ENCODE measurements at regions not wholly inside any gene's neighbourhood (a gene's known extent, or its start where the extent isn't known, plus 50 kb on each side); places are given as distances from the start of the nearest gene placed in this dataset.

DNA sequence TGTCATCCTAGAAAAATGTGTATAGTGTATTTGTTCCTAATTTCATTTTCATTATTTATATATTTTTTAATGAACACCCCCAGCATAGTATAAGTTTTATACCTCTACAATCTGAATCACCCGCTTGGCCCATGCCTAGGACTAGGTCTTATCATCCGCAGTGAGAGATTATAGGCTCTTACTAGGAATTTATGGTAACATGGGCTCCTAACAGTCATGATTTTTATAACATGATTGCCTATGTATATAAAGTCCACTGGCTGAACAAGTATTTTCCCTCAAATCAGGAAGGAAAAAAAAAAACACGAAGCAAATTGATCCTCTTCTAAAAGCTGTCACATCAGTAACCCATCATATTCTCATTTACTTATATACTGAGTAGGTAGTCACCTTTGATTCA, 666.1 kb upstream of the NRXN1 start:
- H2BK5ac ChIP-seq (ENCODE audit: low read depth, low read length, poor library complexity): no peak overlapping the region
- no peak overlapping the region for H3K18ac ChIP-seq (ENCODE audit: low read length)
- H3K9me3 ChIP-seq (ENCODE audit: insufficient read depth, low read depth, low read length): no peaks in the 10 kb centered on the region
- H4K91ac ChIP-seq (ENCODE audit: low read depth, low read length): no peak overlapping the region
- no peak overlapping the region for H3K9ac ChIP-seq (ENCODE audit: low read length)
- H3K36me3 ChIP-seq (ENCODE audit: control insufficient read depth in 1 of 2, insufficient read depth in 2 of 2, low read length in 2 of 2): no peaks in the 10 kb centered on the region
- no peak overlapping the region for H3K27ac ChIP-seq (ENCODE audit: low read depth, low read length)
- no CpG with 5 or more reads among the region's 3 CpGs for WGBS (ENCODE audit: extremely low coverage, insufficient coverage, insufficient read length)
- H3K4me2 ChIP-seq (ENCODE audit: low read length): no peak overlapping the region
- H3K4me1 ChIP-seq (ENCODE audit: control insufficient read depth in 1 of 2, insufficient read depth in 2 of 2, low read length in 2 of 2): no peaks in the 10 kb centered on the region
- H3K23ac ChIP-seq (ENCODE audit: low read length): no peak overlapping the region
- no peak overlapping the region for H2AK5ac ChIP-seq (ENCODE audit: low read length)
- no peak overlapping the region for H2BK120ac ChIP-seq (ENCODE audit: insufficient read depth, low read length, poor library complexity)
- H2AFZ ChIP-seq (ENCODE audit: insufficient read depth, low read length, poor library complexity): no peak overlapping the region
- H3K27me3 ChIP-seq (ENCODE audit: insufficient read depth, low read length): no peaks in the 10 kb centered on the region
- no peaks in the 10 kb centered on the region for H3K79me1 ChIP-seq (ENCODE audit: low read length)
- H3K79me2 ChIP-seq (ENCODE audit: control insufficient read depth, insufficient read depth, low read length, poor library complexity): no peaks in the 10 kb centered on the region
- H2BK12ac ChIP-seq (ENCODE audit: low read length): no peak overlapping the region
- no peak overlapping the region for H4K8ac ChIP-seq (ENCODE audit: low read depth, low read length)
- no peak for DNase-seq
- H4K12ac ChIP-seq (ENCODE audit: low read depth, low read length): no peak overlapping the region
- H3K4me3 ChIP-seq (ENCODE audit: low read depth, low read length): no peak overlapping the region
- H3K4ac ChIP-seq (ENCODE audit: low read depth, low read length): no peak overlapping the region
- H3K14ac ChIP-seq (ENCODE audit: low read length): no peak overlapping the region

DNA sequence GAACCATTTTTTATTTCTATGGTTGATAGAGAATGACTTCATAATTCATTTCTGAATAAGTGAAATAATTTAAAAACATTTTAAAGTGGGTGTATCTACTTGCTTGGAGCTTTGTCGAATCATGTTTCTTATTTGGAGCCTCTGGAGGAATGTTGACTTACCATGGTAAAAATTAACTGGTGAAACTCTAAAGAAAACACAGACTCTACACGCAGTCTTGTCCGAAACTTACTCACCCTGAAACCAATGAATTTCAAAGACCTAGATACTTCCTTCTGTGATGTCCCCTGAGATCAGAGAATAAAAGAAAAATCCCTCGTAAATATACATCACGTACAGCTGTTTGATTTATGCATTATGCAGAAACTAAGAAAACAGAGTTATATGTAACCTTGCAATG, 665.2 kb upstream of the NRXN1 start:
- Histone ChIP-seq H3K23ac (ENCODE audit: low read length) (no peak overlapping the region), H3K9ac (ENCODE audit: low read length) (no peak overlapping the region), H3K4ac (ENCODE audit: low read depth, low read length) (no peak overlapping the region), H3K18ac (ENCODE audit: low read length) (no peak overlapping the region), H3K79me1 (ENCODE audit: low read length) (no peaks in the 10 kb centered on the region), H3K9me3 (ENCODE audit: insufficient read depth, low read depth, low read length) (no peaks in the 10 kb centered on the region), H3K4me2 (ENCODE audit: low read length) (no peak overlapping the region), H2BK12ac (ENCODE audit: low read length) (no peak overlapping the region), H3K27me3 (ENCODE audit: insufficient read depth, low read length) (no peaks in the 10 kb centered on the region), H2BK5ac (ENCODE audit: low read depth, low read length, poor library complexity) (no peak overlapping the region), H3K79me2 (ENCODE audit: control insufficient read depth, insufficient read depth, low read length, poor library complexity) (no peaks in the 10 kb centered on the region), H2AK5ac (ENCODE audit: low read length) (no peak overlapping the region), H4K91ac (ENCODE audit: low read depth, low read length) (no peak overlapping the region), H3K4me1 (ENCODE audit: control insufficient read depth in 1 of 2, insufficient read depth in 2 of 2, low read length in 2 of 2) (no peaks in the 10 kb centered on the region), H4K8ac (ENCODE audit: low read depth, low read length) (no peak overlapping the region), H4K12ac (ENCODE audit: low read depth, low read length) (no peak overlapping the region), H3K14ac (ENCODE audit: low read length) (no peak overlapping the region), H3K36me3 (ENCODE audit: control insufficient read depth in 1 of 2, insufficient read depth in 2 of 2, low read length in 2 of 2) (no peaks in the 10 kb centered on the region), H2AFZ (ENCODE audit: insufficient read depth, low read length, poor library complexity) (no peak overlapping the region), H2BK120ac (ENCODE audit: insufficient read depth, low read length, poor library complexity) (no peak overlapping the region), H3K4me3 (ENCODE audit: low read depth, low read length) (no peak overlapping the region), H3K27ac (ENCODE audit: low read depth, low read length) (no peak overlapping the region)
- no CpG with 5 or more reads among the region's 5 CpGs for WGBS (ENCODE audit: extremely low coverage, insufficient coverage, insufficient read length)
- no peak for DNase-seq

DNA sequence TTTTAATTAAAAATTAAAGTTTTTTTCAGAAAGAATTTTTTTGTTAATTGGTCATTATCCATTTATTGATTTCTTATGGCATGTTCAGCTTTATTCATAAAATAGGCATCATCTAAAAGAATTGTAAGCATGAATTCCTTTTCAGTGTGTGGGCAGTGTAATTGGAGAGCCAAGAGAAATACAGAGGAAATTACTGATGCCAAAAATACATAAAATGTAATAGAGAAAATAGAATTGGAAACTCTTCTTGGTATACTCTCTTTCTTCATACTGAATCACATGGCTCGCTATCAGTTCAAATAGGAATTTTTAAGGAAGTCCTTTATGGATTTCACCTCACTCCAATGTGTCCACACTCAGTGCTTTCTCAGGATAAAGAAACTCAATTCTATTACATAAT, 663.6 kb upstream of the NRXN1 start:
- H2AK5ac ChIP-seq (ENCODE audit: low read length): no peak overlapping the region
- no peak overlapping the region for H4K8ac ChIP-seq (ENCODE audit: low read depth, low read length)
- H3K79me1 ChIP-seq (ENCODE audit: low read length): no peaks in the 10 kb centered on the region
- no peak overlapping the region for H3K4ac ChIP-seq (ENCODE audit: low read depth, low read length)
- no peak overlapping the region for H2BK12ac ChIP-seq (ENCODE audit: low read length)
- no peak for DNase-seq
- no peak overlapping the region for H2BK120ac ChIP-seq (ENCODE audit: insufficient read depth, low read length, poor library complexity)
- H3K23ac ChIP-seq (ENCODE audit: low read length): no peak overlapping the region
- H3K14ac ChIP-seq (ENCODE audit: low read length): no peak overlapping the region
- no peak overlapping the region for H2AFZ ChIP-seq (ENCODE audit: insufficient read depth, low read length, poor library complexity)
- H4K91ac ChIP-seq (ENCODE audit: low read depth, low read length): no peak overlapping the region
- no peak overlapping the region for H3K4me3 ChIP-seq (ENCODE audit: low read depth, low read length)
- no peak overlapping the region for H4K12ac ChIP-seq (ENCODE audit: low read depth, low read length)
- no peaks in the 10 kb centered on the region for H3K9me3 ChIP-seq (ENCODE audit: insufficient read depth, low read depth, low read length)
- H2BK5ac ChIP-seq (ENCODE audit: low read depth, low read length, poor library complexity): no peak overlapping the region
- no peaks in the 10 kb centered on the region for H3K79me2 ChIP-seq (ENCODE audit: control insufficient read depth, insufficient read depth, low read length, poor library complexity)
- whole genome bisulfite sequencing (ENCODE audit: extremely low coverage, insufficient coverage, insufficient read length): no CpG with 5 or more reads among the region's 1 CpG
- no peaks in the 10 kb centered on the region for H3K27me3 ChIP-seq (ENCODE audit: insufficient read depth, low read length)
- no peak overlapping the region for H3K4me2 ChIP-seq (ENCODE audit: low read length)
- H3K27ac ChIP-seq (ENCODE audit: low read depth, low read length): no peak overlapping the region
- H3K36me3 ChIP-seq (ENCODE audit: control insufficient read depth in 1 of 2, insufficient read depth in 2 of 2, low read length in 2 of 2): no peaks in the 10 kb centered on the region
- H3K9ac ChIP-seq (ENCODE audit: low read length): no peak overlapping the region
- H3K18ac ChIP-seq (ENCODE audit: low read length): no peak overlapping the region
- no peaks in the 10 kb centered on the region for H3K4me1 ChIP-seq (ENCODE audit: control insufficient read depth in 1 of 2, insufficient read depth in 2 of 2, low read length in 2 of 2)

- WGBS (ENCODE audit: extremely low coverage, insufficient coverage, insufficient read length): no CpG with 5 or more reads among the region's 1 CpG
Measured at GRCh38 chr2:51693640-51694039, 661.7 kb upstream of the NRXN1 start.

More at GRCh38 chr2:51693640-51694039, 661.7 kb upstream of the NRXN1 start:
- no peaks in the 10 kb centered on the region for H3K9me3 ChIP-seq (ENCODE audit: insufficient read depth, low read depth, low read length)
- H3K4ac ChIP-seq (ENCODE audit: low read depth, low read length): no peak overlapping the region
- no peak overlapping the region for H2BK5ac ChIP-seq (ENCODE audit: low read depth, low read length, poor library complexity)
- H4K12ac ChIP-seq (ENCODE audit: low read depth, low read length): no peak overlapping the region
- H3K79me2 ChIP-seq (ENCODE audit: control insufficient read depth, insufficient read depth, low read length, poor library complexity): no peaks in the 10 kb centered on the region
- no peak overlapping the region for H3K23ac ChIP-seq (ENCODE audit: low read length)
- H2BK120ac ChIP-seq (ENCODE audit: insufficient read depth, low read length, poor library complexity): no peak overlapping the region
- DNase-seq: no peak
- H3K4me3 ChIP-seq (ENCODE audit: low read depth, low read length): no peak overlapping the region
- no peak overlapping the region for H3K14ac ChIP-seq (ENCODE audit: low read length)
- no peak overlapping the region for H4K91ac ChIP-seq (ENCODE audit: low read depth, low read length)
- no peaks in the 10 kb centered on the region for H3K36me3 ChIP-seq (ENCODE audit: control insufficient read depth in 1 of 2, insufficient read depth in 2 of 2, low read length in 2 of 2)
- H3K4me2 ChIP-seq (ENCODE audit: low read length): no peak overlapping the region
- no peak overlapping the region for H2AFZ ChIP-seq (ENCODE audit: insufficient read depth, low read length, poor library complexity)
- H3K27me3 ChIP-seq (ENCODE audit: insufficient read depth, low read length): no peaks in the 10 kb centered on the region
- H2BK12ac ChIP-seq (ENCODE audit: low read length): no peak overlapping the region
- H3K4me1 ChIP-seq (ENCODE audit: control insufficient read depth in 1 of 2, insufficient read depth in 2 of 2, low read length in 2 of 2): no peaks in the 10 kb centered on the region
- H4K8ac ChIP-seq (ENCODE audit: low read depth, low read length): no peak overlapping the region
- no peak overlapping the region for H3K27ac ChIP-seq (ENCODE audit: low read depth, low read length)
- no peaks in the 10 kb centered on the region for H3K79me1 ChIP-seq (ENCODE audit: low read length)
- no peak overlapping the region for H3K18ac ChIP-seq (ENCODE audit: low read length)
- H3K9ac ChIP-seq (ENCODE audit: low read length): no peak overlapping the region
- no peak overlapping the region for H2AK5ac ChIP-seq (ENCODE audit: low read length)

Data from trophoblast cell (in vitro differentiated cells and primary cell).